GM19351 (cell line): ENCODE measurements at regions not wholly inside any gene's neighbourhood (a gene's known extent, or its start where the extent isn't known, plus 50 kb on each side); places are given as distances from the start of the nearest gene placed in this dataset.
"Not testable (repeated sequence)": the region's sequence is repeated elsewhere in the genome, so short reads cannot be mapped to it uniquely, and the experiment has no call there.

Experiments
- ATAC-seq: cut with Tn5 transposase; IDR thresholded peaks from one replicate; pipeline ENCODE4 v1.9.1; 2021; ENCODE audit warnings: mild to moderate bottlenecking, moderate library complexity; ENCODE audit not compliant: unreplicated experiment

DNA sequence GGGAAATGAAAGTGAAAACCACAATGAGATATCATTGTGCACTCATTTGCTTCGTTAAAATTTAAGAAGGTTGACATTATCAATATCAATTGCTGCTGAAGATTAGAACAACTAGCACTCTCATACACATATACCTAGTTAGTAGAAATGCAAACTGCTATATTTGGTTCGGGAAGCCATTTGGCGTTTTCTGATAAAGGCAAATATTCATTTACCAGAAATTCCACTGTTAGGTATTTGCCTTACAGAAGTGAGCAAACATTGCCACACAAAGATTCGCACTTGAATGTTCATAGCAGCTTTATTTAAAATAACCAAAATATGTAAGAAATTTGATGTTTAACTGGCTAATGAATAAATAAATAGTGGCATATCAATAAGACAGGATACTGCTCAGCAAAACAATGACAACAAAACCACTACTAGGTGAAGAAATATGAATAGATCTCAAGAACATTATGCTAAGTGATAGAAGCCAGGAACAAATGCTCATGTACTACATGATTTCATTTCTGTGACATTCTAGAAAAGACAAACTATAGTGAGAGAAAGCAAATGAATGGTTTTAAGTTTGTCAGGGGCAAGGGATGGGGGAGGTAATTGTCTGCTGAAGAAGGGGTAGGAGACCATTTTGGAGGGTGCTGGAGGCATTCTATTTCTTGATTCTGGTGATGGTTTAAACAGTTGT, 387.8 kb downstream of the PTH2R start:
- no peak for ATAC-seq

DNA sequence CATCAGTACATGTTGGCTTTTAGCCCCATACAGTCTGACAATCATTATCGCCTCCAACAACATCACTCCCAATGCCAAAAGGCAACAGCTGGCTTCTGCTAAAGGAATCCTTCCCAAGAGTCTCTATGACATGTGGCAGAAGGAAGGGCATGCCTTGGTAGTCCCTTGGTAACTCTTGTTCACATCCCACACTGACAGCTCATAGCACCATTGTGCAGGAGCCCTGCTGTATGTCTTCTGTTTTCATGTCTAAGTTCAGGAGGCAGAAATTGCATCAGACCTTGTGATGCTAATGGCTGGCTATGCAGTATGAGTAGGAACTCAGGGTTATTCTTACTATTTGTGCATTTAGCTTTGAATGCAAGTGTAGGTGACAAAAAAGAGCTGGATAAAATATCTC, 392.1 kb downstream of the PTH2R start:
- ATAC-seq, result no peak

DNA sequence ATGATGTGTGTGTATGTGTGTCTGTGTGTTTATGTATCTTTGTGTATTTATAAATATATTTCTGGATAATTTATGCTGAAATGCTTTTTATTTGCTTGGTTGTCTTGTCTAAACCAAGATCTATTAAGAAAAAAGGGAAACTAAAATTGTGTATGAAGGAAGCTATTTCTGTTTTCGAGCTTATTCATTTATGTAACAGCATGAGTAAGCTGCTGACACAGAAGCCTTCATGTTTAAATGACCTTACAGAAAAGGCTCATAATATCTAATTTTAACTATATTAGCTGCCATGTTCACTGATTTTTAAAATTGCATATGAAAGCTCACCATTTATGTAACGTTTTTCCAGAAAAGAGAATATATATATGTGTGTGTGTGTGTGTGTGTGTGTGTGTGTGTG, 392.8 kb downstream of the PTH2R start:
- ATAC-seq, result no peak

DNA sequence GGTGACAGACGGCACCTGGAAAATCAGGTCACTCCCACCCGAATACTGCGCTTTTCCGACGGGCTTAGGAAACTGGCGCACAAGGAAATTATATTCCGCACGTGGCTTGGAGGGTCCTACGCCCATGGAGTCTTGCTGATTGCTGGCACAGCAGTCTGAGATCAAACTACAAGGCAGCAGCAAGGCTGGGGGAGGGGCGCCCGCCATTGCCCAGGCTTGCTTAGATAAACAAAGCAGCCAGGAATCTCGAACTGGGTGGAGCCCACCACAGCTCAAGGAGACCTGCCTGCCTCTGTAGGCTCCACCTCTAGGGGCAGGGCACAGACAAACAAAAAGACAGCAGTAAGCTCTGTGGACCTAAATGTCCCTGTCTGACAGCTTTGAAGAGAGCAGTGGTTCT, 394.3 kb downstream of the PTH2R start:
- ATAC-seq, result not testable (repeated sequence)

DNA sequence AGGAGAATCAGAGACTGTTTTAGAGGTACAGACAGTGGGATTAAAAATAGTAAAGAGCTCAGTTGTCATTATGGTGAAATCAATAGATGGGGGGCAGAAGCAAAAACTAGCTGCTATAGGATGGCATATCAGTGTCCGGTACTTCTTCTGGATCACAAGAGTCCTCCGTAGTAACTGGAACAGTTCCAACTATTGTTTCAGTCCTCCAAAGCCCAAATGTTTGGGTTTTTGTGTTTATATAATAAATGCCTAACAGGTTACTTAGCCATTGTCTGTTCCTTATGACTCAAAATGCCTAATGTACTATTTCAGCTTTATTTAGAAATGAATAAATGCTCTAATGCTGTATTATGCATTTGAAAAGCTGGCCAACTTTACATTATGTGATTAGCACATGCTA, 401.2 kb downstream of the PTH2R start:
- no peak for ATAC-seq

DNA sequence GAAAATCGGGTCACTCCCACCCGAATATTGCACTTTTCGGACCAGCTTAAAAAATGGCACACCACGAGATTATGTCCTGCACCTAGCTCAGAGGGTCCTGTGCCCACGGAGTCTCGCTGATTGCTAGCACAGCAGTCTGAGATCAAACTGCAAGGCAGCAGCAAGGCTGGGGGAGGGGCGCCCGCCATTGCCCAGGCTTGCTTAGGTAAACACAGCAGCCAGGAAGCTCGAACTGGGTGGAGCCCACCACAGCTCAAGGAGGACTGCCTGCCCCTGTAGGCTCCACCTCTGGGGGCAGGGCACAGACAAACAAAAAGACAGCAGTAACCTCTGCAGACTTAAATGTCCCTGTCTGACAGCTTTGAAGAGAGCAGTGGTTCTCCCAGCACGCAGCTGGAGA, 405.3 kb downstream of the PTH2R start:
- not testable (repeated sequence) for ATAC-seq

DNA sequence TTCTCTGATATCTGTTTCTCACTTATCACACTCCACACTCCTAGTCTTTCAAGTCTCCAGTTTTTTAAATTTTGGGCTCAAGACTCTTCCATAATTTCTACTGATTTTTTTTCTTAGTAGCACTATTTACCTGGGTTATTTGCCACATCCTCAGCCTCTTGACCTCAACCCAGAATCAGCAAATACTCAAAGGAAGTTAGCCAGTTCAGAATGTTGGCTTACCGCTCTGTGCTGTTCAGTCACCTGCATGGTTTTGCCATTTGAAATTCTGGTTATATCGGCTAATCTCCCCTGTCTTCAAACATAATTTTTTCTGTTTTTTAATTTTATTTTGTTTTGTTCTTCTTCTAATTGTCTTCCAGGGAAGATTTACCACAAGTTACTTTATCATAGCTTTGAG, 412.6 kb downstream of the PTH2R start:
- no peak for ATAC-seq

DNA sequence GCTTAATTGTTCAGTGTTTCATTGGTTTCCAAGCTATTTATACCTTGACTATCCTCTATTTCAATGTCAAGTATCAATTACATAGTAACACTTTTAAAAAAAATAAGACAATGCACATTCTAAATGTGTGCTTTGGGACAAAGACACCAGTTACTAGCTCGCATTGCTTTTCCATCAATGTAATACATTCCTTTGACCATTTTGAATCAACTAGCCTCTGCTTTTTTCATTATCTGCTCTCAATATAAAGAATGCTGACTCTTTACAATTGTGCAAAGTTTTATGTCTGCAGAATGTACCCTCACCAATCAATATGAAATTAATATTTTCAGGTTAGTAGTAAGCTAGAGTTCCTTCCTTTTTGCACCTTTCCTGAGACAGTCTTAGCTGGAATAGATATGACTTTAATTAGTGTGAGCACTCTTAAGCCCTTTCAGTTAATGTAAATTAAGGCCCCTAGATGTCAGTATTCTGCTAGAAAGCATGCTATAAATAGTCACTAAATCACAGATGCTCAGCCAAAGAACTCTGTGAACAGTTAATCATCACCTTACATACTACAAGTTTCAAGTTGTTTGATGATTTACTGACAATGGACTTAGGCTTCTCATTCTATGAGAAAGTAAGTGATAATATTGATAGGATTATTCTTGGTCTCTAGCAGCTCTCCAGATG, 413.6 kb downstream of the PTH2R start:
- peak; percentile 86 for ATAC-seq

DNA sequence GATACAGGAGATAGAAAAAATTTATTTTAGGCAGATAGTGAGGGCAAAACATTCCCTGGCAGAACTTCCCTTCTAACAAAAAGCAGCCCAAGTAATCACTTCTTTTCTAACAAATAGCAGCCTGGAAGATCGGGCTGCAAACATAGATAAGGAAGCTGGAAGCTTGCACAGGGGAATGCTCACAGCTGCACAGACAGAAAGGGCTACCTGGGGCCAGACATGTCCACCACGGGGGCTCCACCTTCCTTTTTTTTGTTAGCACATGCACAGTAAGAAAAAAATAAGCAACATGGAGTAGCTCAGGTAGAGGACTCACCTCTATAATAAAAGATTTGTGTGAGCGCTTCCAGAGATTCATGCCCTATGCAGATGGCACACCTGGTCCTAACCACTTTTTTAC, 420.5 kb downstream of the PTH2R start:
- no peak for ATAC-seq

DNA sequence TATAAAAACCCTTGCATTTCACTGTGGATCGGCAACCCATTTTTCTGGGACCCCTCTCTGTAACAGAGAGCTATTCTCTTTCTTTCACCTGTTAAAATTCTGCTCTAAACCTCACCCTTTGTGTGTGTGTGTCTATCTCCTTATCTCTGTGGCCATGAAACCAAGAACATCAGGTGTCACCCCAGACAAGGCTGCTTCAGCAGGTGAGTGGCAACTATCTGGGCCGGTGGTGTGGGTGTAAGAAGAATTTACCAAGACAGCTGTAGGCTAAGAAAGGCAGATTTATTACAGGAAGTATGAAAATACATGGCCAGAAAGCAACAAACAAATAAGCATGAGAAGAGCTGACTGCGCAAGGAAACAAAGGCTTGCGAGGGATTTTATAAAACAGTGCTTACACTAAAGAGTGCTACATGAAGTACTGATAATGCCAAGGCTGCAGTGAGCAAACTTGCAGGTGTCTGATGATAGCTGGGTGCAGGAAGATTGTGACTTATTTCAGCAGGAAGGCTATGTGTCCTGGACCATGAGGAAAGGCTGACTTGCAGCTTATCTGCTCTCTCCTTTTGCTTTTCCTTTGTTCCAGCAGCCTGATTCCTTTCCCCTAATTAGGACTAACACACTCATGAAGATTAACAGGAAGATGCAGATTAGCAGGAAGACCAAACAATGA, 421.1 kb downstream of the PTH2R start:
- ATAC-seq, result no peak

DNA sequence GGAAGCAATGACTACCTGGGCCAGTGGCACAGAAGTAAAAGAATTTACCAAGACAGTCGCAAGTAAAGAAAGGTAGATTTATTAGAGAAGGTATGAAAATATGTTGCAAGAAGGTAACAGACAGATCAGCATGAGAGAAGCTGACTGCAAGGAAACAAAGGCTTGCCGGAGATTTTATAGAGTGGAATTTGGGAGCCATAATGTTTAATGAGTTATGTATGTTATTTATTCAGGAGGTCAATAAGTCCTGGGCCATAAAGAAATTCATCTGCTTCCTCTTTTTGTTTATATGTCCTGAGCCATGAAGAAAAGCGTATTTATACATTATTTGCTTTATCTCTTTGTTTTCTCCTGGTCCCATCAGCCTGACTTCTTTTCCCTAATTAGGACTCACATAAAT, 423.6 kb downstream of the PTH2R start:
- ATAC-seq, result no peak

DNA sequence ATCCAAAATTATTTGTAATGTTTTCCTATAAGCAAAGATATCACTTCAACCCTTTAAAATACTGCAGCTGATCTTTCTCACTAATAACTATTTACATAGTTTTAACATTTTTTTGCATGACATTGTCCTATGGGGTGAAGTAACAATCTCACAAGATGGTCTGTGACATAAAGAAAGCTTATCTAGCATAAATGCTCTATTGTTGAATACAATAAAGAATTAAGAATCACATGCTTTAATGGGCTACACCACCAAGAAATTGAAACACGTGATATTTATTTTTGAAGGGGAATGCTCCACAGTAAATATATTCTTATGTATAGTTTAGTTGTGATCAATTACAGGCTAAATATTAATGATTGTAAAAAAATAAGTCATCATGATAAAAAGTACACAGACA, 441.1 kb downstream of the PTH2R start:
- no peak for ATAC-seq

DNA sequence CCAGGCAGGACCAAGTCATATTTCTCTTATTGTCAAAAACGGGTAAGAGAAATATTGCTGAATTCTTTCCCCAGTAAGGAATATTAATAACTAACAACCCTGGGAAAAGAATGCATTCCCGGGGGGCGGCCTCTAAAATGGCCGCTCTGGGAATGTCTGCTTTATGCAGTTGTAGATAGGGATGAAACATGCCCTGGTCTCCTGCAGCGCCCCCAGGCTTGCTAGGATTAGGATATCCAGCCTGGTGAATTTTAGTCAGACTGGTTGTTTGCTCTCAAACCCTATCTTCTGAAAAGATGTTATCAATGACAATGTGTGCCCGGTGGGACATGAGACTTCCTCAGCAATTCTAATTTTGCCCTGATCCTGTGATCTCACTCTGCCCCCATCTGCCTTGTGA, 448.1 kb downstream of the PTH2R start:
- no peak for ATAC-seq

DNA sequence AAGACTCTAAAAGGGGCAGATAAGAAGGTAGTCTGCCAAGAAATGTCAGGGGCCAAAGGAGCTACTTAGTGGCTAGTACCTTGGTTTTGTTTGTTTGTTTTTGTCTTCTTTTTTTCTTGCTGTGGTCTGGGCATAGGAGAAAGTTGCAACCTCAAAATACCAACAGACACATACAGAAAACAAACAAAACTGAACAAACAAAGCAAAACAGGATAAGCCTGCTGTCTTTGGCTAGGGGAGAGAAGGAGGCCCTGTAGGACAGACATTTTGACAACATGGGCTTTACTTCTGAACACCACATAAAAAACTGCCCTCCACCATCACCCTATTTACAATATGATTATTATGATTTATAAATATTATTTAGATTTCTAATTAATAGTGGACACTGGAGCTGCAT, 460.8 kb downstream of the PTH2R start:
- ATAC-seq, result no peak

DNA sequence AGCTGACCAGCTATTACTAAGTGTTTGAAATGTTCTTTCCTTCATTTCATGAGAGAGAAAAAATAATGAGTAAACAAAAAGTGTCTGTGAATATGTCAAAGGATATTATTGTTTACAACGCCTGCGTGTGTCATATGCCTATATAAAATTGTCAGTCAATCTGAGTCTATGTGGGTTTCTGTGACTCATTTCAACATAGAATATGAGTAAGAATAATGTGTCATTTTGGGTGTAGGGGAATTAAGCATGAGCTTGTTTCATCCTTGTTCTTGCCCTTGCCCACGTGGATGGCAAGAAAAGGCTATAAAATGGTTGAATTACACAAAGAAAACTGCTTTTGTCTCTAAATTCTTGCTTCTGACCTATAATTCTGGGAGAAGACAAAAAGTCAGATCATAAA, 466.0 kb downstream of the PTH2R start:
- ATAC-seq, result peak; percentile 72

DNA sequence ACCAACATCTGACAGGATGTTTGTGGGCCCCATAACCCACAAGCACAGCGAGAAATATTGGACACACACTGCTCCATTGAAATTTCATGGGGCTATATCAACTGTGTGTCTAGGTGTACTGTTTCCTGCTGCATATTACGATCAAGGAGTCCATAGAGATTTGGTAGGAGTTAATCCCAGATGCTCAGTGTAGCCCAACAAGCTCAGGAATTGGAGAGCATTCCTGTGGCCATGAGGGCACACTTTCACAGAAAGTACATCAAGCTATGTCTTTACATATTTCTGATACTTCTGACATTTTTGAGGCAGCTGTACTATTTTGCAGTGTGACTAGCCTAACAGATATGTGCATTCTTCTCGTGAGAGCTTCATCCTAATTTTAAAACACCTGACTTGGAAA, 473.1 kb downstream of the PTH2R start:
- ATAC-seq, result no peak

DNA sequence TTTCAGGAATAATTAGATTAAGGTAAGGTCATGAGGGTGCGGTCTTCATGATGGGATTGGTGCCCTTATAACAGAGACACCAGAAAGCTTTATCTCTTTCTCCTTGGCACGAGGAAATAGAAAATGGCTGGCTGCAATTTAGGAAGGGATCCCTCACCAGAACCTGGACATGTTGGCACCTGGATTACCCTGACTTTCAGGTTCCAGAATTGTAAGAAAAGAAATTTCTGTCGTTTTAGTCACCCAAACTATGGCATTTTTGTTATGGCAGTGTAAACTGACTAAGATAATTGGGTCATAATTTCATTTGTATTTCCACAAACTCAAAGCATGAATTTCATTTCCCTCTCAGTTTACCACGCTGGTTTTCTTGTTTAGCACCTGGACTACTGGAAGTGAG, 473.6 kb downstream of the PTH2R start:
- ATAC-seq, result no peak

DNA sequence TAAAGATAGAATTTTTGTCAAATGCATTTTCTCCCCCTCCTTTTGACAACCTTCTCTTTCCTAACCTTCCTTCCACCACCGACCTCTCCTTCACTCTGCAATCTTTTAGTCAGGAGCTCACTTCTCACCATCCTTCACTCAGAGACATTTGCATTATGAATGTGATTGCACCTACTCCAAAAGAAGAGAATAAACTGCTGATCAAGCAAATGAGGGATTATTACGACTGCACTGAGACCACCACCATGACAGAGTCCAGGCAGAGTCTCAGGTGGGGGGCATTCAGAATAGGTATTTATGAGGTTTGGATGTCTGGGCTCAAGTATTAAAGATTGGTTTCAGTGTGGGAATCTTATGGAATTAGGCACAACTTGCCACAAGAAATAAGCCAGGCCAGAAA, 483.9 kb downstream of the PTH2R start:
- ATAC-seq, result no peak

DNA sequence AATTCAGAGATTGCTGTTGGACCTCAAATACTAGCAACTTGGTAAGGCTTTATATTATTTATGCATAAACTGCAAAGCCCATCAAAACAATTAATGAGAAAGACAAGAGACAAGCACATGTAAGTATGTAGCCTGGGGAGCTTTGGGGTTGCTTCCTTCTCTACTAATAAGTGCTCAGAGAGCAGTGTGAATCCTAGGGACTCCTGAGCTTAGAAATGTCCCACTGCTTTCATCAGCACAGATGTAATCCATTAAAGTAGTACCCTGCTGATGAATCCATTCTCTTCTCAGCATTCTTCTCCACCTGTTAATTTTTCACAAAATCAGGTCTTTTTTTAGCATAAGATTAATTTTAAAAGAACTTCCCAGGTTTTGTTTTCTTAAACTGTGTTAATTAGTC, 485.6 kb downstream of the PTH2R start:
- no peak for ATAC-seq

DNA sequence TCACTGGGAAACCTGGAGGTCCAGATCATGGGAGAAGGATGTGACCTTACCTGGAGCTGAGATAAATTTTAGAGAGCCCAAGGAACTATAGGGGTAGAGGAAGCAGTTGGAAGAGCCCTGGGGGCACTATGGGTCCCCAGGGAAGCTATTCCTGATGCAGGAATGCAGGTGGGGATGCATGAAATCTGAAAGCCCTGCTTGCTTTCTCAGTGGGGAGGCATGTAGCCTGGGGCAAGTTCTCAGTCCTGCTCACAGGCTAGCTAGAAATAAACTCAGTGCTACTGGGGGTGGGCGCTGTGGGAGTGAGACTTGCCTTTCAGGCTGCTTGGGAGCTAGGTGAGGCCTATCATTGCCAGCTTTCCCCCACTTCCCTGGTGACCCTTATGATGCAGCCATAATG, 499.7 kb downstream of the PTH2R start:
- no peak for ATAC-seq

DNA sequence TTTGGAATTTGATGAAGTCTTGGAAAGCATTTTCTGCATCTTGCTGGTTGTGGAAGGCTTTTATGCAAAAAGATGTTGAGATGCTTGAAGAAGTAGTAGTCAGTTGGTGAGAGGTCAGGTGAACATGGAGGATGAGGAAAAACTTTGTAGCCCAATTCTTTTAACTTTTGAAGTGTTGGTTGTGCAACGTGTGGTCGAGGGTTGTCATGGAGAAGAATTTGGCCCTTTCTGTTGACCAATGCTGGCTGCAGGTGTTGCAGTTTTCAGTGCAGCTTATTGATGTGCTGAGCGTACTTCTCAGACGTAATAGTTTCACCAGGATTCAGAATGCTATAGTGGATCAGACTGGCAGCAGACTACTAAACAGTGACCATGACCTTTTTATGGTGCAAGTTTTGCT, 508.4 kb upstream of the MAP2 start:
- ATAC-seq, result no peak

DNA sequence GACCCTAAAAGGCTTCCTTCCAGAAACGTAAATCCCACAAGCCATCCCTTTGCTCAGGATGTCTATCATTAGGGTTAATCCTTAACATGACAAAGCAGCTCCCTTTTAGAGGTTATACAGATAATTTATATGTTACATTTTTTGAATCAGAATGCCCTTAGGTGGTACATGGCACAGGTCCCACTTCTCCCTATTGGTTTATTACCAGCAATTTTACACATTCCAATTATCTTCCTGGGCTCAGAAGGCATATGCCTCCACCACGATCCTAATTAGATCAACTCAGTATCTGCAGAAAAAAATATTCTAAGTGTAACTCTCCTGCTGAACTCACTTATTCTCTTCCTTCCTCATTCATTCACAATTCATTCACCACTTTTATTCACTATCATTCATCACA, 507.0 kb upstream of the MAP2 start:
- ATAC-seq, result no peak
